CD4-positive, alpha-beta T cell (primary cell): ENCODE measurements at regions not wholly inside any gene's neighbourhood (a gene's known extent, or its start where the extent isn't known, plus 50 kb on each side); places are given as distances from the start of the nearest gene placed in this dataset.

Experiments
- ATAC-seq: fragments of 200-7000 bp; cut with Tn5 transposase; one replicate; pipeline ENCODE4 v1.10.0; 2022; ENCODE audit warnings: mild to moderate bottlenecking; ENCODE audit not compliant: poor library complexity
- CTCF ChIA-PET: fragments of 350-600 bp; sonication (Branson Sonifier 250); formaldehyde crosslinking; loops from one replicate; lab custom pipeline; 2021; ENCODE audit warnings: antibody characterized with exemption, inconsistent platforms; lab: Charles Lee
- POLR2A ChIA-PET: fragments of 350-600 bp; sonication (Branson Sonifier 250); formaldehyde crosslinking; loops from one replicate; lab custom pipeline; 2021; ENCODE audit warnings: antibody characterized with exemption, inconsistent platforms; lab: Charles Lee
- DNase-seq, 14 experiments: peaks; one replicate each; pipeline ENCODE4 v3.0.0-alpha.2; 2013 to 2020; ENCODE audit warnings: mixed read lengths in 2 of 14
- H3K27ac ChIP-seq, 2 donors: one replicate each; pipeline versions ENCODE4 v1.5.1 to v1.7.0; 2013; ENCODE audit warnings: low read length in 2 of 2, low read depth in 1 of 2, mild to moderate bottlenecking in 1 of 2
- H3K27me3 ChIP-seq, 2 experiments: 1 replicate in 1 of 2; 2 replicates in 1 of 2; pipeline versions ENCODE4 v1.6.1 to v1.7.0; 2013; ENCODE audit warnings: low read length in 2 of 2, control low read depth in 1 of 2, mild to moderate bottlenecking in 1 of 2, moderate library complexity in 1 of 2; ENCODE audit not compliant: insufficient read depth in 2 of 2, control insufficient read depth in 1 of 2
- H3K36me3 ChIP-seq: one replicate; pipeline ENCODE4 v1.6.1; 2013; ENCODE audit warnings: low read length, control low read depth; ENCODE audit not compliant: insufficient read depth
- H3K4me1 ChIP-seq: one replicate; pipeline ENCODE4 v1.6.1; 2013; ENCODE audit warnings: low read length, control low read depth; ENCODE audit not compliant: insufficient read depth
- H3K4me3 ChIP-seq: one replicate; pipeline ENCODE4 v1.5.1; 2013; ENCODE audit warnings: mild to moderate bottlenecking, low read length, moderate library complexity
- H3K9me3 ChIP-seq, 2 experiments: 1 replicate in 1 of 2; 2 replicates in 1 of 2; pipeline versions ENCODE4 v1.6.1 to v1.7.0; 2013; ENCODE audit warnings: low read length in 2 of 2, mild to moderate bottlenecking in 2 of 2, control low read depth in 1 of 2, moderate library complexity in 1 of 2; ENCODE audit not compliant: control insufficient read depth in 1 of 2, insufficient read depth in 1 of 2
- H3K27ac Mint-ChIP-seq: one replicate; pipeline ENCODE4 v1.8.0; 2020; ENCODE audit warnings: mixed read lengths
- H3K27me3 Mint-ChIP-seq: one replicate; pipeline ENCODE4 v1.8.0; 2021; ENCODE audit warnings: mixed read lengths
- H3K36me3 Mint-ChIP-seq: one replicate; pipeline ENCODE4 v1.8.0; 2021; ENCODE audit warnings: low read depth, mixed read lengths
- H3K4me1 Mint-ChIP-seq: one replicate; pipeline ENCODE4 v1.8.0; 2021; ENCODE audit warnings: low read depth, mixed read lengths
- H3K4me3 Mint-ChIP-seq: one replicate; pipeline ENCODE4 v1.8.0; 2020; ENCODE audit warnings: mild to moderate bottlenecking, mixed read lengths
- H3K9me3 Mint-ChIP-seq: one replicate; pipeline ENCODE4 v1.8.0; 2020; ENCODE audit warnings: mixed read lengths
- CTCF ChIP-seq: fragments of 200-600 bp; IDR thresholded peaks from one replicate; pipeline ENCODE4 v1.8.0; 2022; ENCODE audit warnings: antibody characterized with exemption, mild to moderate bottlenecking
- intact Hi-C, 2 experiments: fragments of 100-400 bp; cut with DNase I in 1 of 2; cut with micrococcal nuclease in 1 of 2; formaldehyde crosslinking; loops; one replicate each; pipeline versions ENCODE4 v1.15.1 to v1.9.0; 2023 to 2025; cut with DNase I, micrococcal nuclease

- peaks cover under 1% of the 10 kb centered on the region for H3K4me1 ChIP-seq
- DNase-seq = no peak
- H3K4me3 ChIP-seq = no peak overlapping the region
- ChIA-PET POLR2A (no interaction called here), CTCF (no interaction called here)
- H3K27ac ChIP-seq = no peak overlapping the region
- no peak for TF ChIP-seq CTCF
- H3K9me3 Mint-ChIP-seq = no peaks in the 10 kb centered on the region
- peaks cover 0 to 6% of the 10 kb centered on the region in 2 experiments for H3K9me3 ChIP-seq
- no peaks in the 10 kb centered on the region for H3K4me1 Mint-ChIP-seq
- no peaks in the 10 kb centered on the region for H3K36me3 ChIP-seq
- no peaks in the 10 kb centered on the region for H3K36me3 Mint-ChIP-seq
- peaks cover 10% of the 10 kb centered on the region for H3K27me3 Mint-ChIP-seq
- H3K4me3 Mint-ChIP-seq = no peak overlapping the region
- no peak overlapping the region for H3K27ac Mint-ChIP-seq
- intact Hi-C loops = no loop called here
- ATAC-seq = no peak
- H3K27me3 ChIP-seq = peaks cover 22% of the 10 kb centered on the region in 2 experiments
These were observed 114.3 kb downstream of the NAV1 start for GRCh38 chr1:201653233-201653632.

DNA sequence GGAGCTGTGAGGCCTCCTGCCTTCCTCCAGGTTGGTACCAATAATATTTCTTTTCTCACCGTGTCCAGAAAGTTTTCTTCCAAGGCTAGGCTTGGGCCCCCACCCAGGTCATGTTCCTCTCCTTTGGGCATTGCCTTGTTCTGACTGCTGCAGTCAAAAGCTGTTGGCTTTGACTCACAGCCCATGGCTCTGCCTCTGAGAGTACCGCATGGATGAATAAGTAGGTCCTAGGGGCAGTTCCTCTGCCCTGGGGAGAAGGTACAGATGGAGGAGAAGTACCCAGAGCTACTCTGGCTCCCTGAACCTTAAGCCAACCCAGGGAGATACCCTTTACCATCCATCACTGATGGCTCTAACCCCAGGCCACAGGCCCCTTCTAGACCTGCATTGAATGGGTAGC, 115.0 kb downstream of the NAV1 start:
- Mint-ChIP-seq H3K36me3 (no peaks in the 10 kb centered on the region), H3K27me3 (peaks cover 10% of the 10 kb centered on the region), H3K27ac (no peak overlapping the region), H3K4me1 (no peaks in the 10 kb centered on the region), H3K9me3 (no peaks in the 10 kb centered on the region), H3K4me3 (no peak overlapping the region)
- Histone ChIP-seq H3K9me3 (peaks cover 0 to 6% of the 10 kb centered on the region in 2 experiments), H3K4me1 (no peaks in the 10 kb centered on the region), H3K27ac (no peak overlapping the region), H3K27me3 (peaks cover 19 to 21% of the 10 kb centered on the region in 2 experiments), H3K4me3 (no peak overlapping the region), H3K36me3 (no peaks in the 10 kb centered on the region)
- no peak for DNase-seq
- ATAC-seq = no peak
- no peak for TF ChIP-seq CTCF
- POLR2A ChIA-PET = no interaction called here
- CTCF ChIA-PET = no interaction called here
- intact Hi-C loops = no loop called here

GRCh38 chr1:201655243-201655642, 116.3 kb downstream of the NAV1 start:
- no peak overlapping the region for H3K4me3 ChIP-seq
- no peaks in the 10 kb centered on the region for H3K4me1 ChIP-seq
- TF ChIP-seq CTCF = no peak
- Mint-ChIP-seq H3K36me3 (no peaks in the 10 kb centered on the region), H3K27ac (no peak overlapping the region), H3K27me3 (peaks cover 8% of the 10 kb centered on the region), H3K9me3 (no peaks in the 10 kb centered on the region), H3K4me1 (no peaks in the 10 kb centered on the region), H3K4me3 (no peak overlapping the region)
- H3K27me3 ChIP-seq = peaks cover 6 to 7% of the 10 kb centered on the region in 2 experiments
- intact Hi-C loops = no loop called here
- no peaks in the 10 kb centered on the region for H3K36me3 ChIP-seq
- POLR2A ChIA-PET = no interaction called here
- no peaks in the 10 kb centered on the region for H3K9me3 ChIP-seq
- CTCF ChIA-PET = no interaction called here
- H3K27ac ChIP-seq = no peak overlapping the region
- ATAC-seq = no peak
- DNase-seq = no peak
